ENCODE measurements at regions not wholly inside any gene's neighbourhood (a gene's known extent, or its start where the extent isn't known, plus 50 kb on each side); places are given as distances from the start of the nearest gene placed in this dataset. TPM values are rescaled to one million over a fixed set of nuclear protein-coding genes. Genes with fewer than 3 reads are reported as not detected.

- Mint-ChIP-seq H3K4me3 (no peak overlapping the region), H3K4me1 (no peaks in the 10 kb centered on the region), H3K9me3 (ENCODE audit: insufficient read depth) (no peaks in the 10 kb centered on the region), H3K27ac (no peak overlapping the region), H3K27me3 (no peaks in the 10 kb centered on the region)
- H3K4me1 ChIP-seq (ENCODE audit: control insufficient read depth in 2 of 2, insufficient read depth in 2 of 2, low read length in 2 of 2) = no peaks in the 10 kb centered on the region
- H3K9ac ChIP-seq (ENCODE audit: low read length) = no peak overlapping the region
- no peak overlapping the region for H3K27ac ChIP-seq (ENCODE audit: low read length in 2 of 2)
- intact Hi-C loops (cut with micrococcal nuclease) = no loop called here
- no peaks in the 10 kb centered on the region for H3K27me3 ChIP-seq (replicated peaks in 1 of 4; ENCODE audit: control extremely low read depth in 1 of 4, control insufficient read depth in 3 of 4, insufficient read depth in 4 of 4, low read length in 3 of 4)
- H2AFZ ChIP-seq (ENCODE audit: insufficient read depth, low read depth, low read length, poor library complexity, severe bottlenecking) = no peak overlapping the region
- H4K20me1 ChIP-seq (ENCODE audit: control insufficient read depth, insufficient read depth, low read length, poor library complexity, severe bottlenecking) = no peaks in the 10 kb centered on the region
- H3K4me3 ChIP-seq (ENCODE audit: control extremely low read depth in 1 of 5, extremely low read depth in 1 of 5, insufficient read depth in 1 of 5, low read depth in 2 of 5, low read length in 4 of 5) = no peak overlapping the region
- ChIA-PET POLR2A (no interaction called here), CTCF (no interaction called here)
- H3K9me3 ChIP-seq (ENCODE audit: control extremely low read depth in 1 of 3, control insufficient read depth in 2 of 3, insufficient read depth in 1 of 3, low read length in 2 of 3) = peaks cover 0 to 3% (median 0%) of the 10 kb centered on the region in 3 donors
- no CpG with 5 or more reads among the region's 2 CpGs for WGBS (ENCODE audit: insufficient coverage)
- TF ChIP-seq CTCF (IDR thresholded peaks at IDR 0.05) (no peak), EZH2 (IDR thresholded peaks at IDR 0.05; ENCODE audit: borderline replicate concordance, insufficient read depth, low read depth, low read length, poor library complexity, severe bottlenecking) (no peak)
- H3K79me2 ChIP-seq (ENCODE audit: control insufficient read depth, insufficient read depth, low read length) = no peaks in the 10 kb centered on the region
- H3K36me3 ChIP-seq (replicated peaks in 1 of 2; ENCODE audit: control extremely low read depth in 1 of 2, control insufficient read depth in 1 of 2, extremely low read depth in 1 of 2, insufficient read depth in 2 of 2, low read length in 1 of 2) = no peaks in the 10 kb centered on the region
- DNase-seq = no peak
- no peak for ATAC-seq (ENCODE audit: low read depth)
- H3K4me2 ChIP-seq (replicated peaks; ENCODE audit: low read depth, low read length, poor library complexity, severe bottlenecking) = no peak overlapping the region
Observed at GRCh38 chr9:13053504-13053903, 226.0 kb downstream of the MPDZ start.

- intact Hi-C loops (cut with micrococcal nuclease) = no loop called here
Observed at GRCh38 chr9:13054389-13054788, 225.1 kb downstream of the MPDZ start.

More at GRCh38 chr9:13054389-13054788, 225.1 kb downstream of the MPDZ start:
- no peak overlapping the region for H3K27ac Mint-ChIP-seq
- ChIA-PET POLR2A (no interaction called here), CTCF (no interaction called here)
- H3K9ac ChIP-seq (ENCODE audit: low read length) = no peak overlapping the region
- ATAC-seq (ENCODE audit: low read depth) (no peak), DNase-seq (no peak)
- no peak overlapping the region for H3K27ac ChIP-seq (ENCODE audit: low read length in 2 of 2)
- no peaks in the 10 kb centered on the region for H3K4me1 ChIP-seq (ENCODE audit: control insufficient read depth in 2 of 2, insufficient read depth in 2 of 2, low read length in 2 of 2)
- H3K4me3 ChIP-seq (ENCODE audit: control extremely low read depth in 1 of 5, extremely low read depth in 1 of 5, insufficient read depth in 1 of 5, low read depth in 2 of 5, low read length in 4 of 5) = no peak overlapping the region
- no peaks in the 10 kb centered on the region for H3K79me2 ChIP-seq (ENCODE audit: control insufficient read depth, insufficient read depth, low read length)
- H3K36me3 ChIP-seq (replicated peaks in 1 of 2; ENCODE audit: control extremely low read depth in 1 of 2, control insufficient read depth in 1 of 2, extremely low read depth in 1 of 2, insufficient read depth in 2 of 2, low read length in 1 of 2) = no peaks in the 10 kb centered on the region
- no peaks in the 10 kb centered on the region for H3K27me3 ChIP-seq (replicated peaks in 1 of 4; ENCODE audit: control extremely low read depth in 1 of 4, control insufficient read depth in 3 of 4, insufficient read depth in 4 of 4, low read length in 3 of 4)
- no peak overlapping the region for H2AFZ ChIP-seq (ENCODE audit: insufficient read depth, low read depth, low read length, poor library complexity, severe bottlenecking)
- H4K20me1 ChIP-seq (ENCODE audit: control insufficient read depth, insufficient read depth, low read length, poor library complexity, severe bottlenecking) = no peaks in the 10 kb centered on the region
- WGBS (ENCODE audit: insufficient coverage) = 67% methylated on average over 1 of the region's 1 CpG
- no peaks in the 10 kb centered on the region for H3K27me3 Mint-ChIP-seq
- H3K9me3 Mint-ChIP-seq (ENCODE audit: insufficient read depth) = no peaks in the 10 kb centered on the region
- peaks cover 0 to 3% (median 0%) of the 10 kb centered on the region in 3 donors for H3K9me3 ChIP-seq (ENCODE audit: control extremely low read depth in 1 of 3, control insufficient read depth in 2 of 3, insufficient read depth in 1 of 3, low read length in 2 of 3)
- H3K4me1 Mint-ChIP-seq = no peaks in the 10 kb centered on the region
- H3K4me3 Mint-ChIP-seq = no peak overlapping the region
- TF ChIP-seq CTCF (IDR thresholded peaks at IDR 0.05) = no peak
- TF ChIP-seq EZH2 (IDR thresholded peaks at IDR 0.05; ENCODE audit: borderline replicate concordance, insufficient read depth, low read depth, low read length, poor library complexity, severe bottlenecking) = no peak
- H3K4me2 ChIP-seq (replicated peaks; ENCODE audit: low read depth, low read length, poor library complexity, severe bottlenecking) = no peak overlapping the region

Small RNA genes lying in the stretch of these regions (small RNA-seq; reads per million reads assigned to genes)
- gene RF00019 (ENCODE audit: insufficient read length, low read depth, low replicate concordance) = not detected

Data from B cell (primary cell).